ENCODE measurements at regions not wholly inside any gene's neighbourhood (a gene's known extent, or its start where the extent isn't known, plus 50 kb on each side); places are given as distances from the start of the nearest gene placed in this dataset.

DNA sequence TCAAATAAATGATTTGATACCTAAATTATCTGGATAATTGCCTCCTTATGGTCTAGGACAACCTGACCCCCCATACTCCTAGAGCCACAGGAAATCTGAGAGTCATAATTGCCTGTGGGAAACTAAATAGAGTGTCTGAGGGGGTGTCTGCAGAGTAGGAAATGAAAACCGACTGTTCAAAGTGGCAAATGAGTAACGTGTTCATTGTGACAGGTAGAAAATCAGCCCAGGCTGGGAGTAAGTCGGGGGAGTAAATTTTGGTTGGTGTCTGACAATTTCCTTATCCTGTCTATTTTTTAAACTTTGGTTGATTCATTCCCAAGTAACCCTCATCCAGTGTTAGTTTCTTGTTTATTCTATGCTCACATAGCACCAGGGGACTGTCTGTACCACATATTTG lies 51.6 kb upstream of the HOXC13 start:
- Histone ChIP-seq H4K20me1 (ENCODE audit: insufficient read depth) (no peaks in the 10 kb centered on the region), H3K27ac (no peak overlapping the region), H3K9ac (no peak overlapping the region), H3K79me2 (ENCODE audit: insufficient read depth, low read depth) (no peaks in the 10 kb centered on the region), H3K36me3 (ENCODE audit: insufficient read depth) (no peaks in the 10 kb centered on the region), H2AFZ (ENCODE audit: low read depth) (no peak overlapping the region), H3K27me3 (ENCODE audit: insufficient read depth, low read depth) (no peaks in the 10 kb centered on the region), H3K4me1 (ENCODE audit: low read depth, poor library complexity, severe bottlenecking) (no peaks in the 10 kb centered on the region), H3K4me2 (no peak overlapping the region), H3K4me3 (IDR thresholded peaks at IDR 0.05; ENCODE audit: insufficient read depth, low read depth, low read length) (no peak overlapping the region)
- TF ChIP-seq, protein P1, sequence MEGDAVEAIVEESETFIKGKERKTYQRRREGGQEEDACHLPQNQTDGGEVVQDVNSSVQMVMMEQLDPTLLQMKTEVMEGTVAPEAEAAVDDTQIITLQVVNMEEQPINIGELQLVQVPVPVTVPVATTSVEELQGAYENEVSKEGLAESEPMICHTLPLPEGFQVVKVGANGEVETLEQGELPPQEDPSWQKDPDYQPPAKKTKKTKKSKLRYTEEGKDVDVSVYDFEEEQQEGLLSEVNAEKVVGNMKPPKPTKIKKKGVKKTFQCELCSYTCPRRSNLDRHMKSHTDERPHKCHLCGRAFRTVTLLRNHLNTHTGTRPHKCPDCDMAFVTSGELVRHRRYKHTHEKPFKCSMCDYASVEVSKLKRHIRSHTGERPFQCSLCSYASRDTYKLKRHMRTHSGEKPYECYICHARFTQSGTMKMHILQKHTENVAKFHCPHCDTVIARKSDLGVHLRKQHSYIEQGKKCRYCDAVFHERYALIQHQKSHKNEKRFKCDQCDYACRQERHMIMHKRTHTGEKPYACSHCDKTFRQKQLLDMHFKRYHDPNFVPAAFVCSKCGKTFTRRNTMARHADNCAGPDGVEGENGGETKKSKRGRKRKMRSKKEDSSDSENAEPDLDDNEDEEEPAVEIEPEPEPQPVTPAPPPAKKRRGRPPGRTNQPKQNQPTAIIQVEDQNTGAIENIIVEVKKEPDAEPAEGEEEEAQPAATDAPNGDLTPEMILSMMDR (conservative IDR thresholded peaks at IDR 0.05; ENCODE audit: low read depth, low read length) = no peak

DNA sequence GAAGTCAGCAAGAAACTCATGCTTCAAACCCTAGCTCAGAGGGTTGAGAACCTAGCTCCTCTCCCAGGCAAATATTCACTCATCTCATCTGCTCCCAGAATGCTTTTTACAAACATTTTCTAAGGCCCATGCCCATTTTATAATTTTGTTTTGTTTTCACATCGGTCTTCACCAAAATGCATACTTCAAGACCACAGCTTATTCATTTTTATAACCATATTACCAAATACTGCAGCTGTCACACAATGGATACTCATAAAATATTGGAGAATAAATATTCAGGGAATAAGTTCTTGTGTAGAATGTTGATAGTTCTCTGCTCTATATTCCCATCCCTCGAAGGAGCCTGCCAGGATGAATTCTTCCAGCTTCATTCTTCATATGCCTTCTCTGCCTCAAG lies 50.8 kb upstream of the HOXC13 start:
- no peaks in the 10 kb centered on the region for H4K20me1 ChIP-seq (ENCODE audit: insufficient read depth)

More for the DNA sequence above, 50.8 kb upstream of the HOXC13 start:
- no peak overlapping the region for H3K27ac ChIP-seq
- H3K9ac ChIP-seq = no peak overlapping the region
- no peaks in the 10 kb centered on the region for H3K79me2 ChIP-seq (ENCODE audit: insufficient read depth, low read depth)
- H3K4me3 ChIP-seq (IDR thresholded peaks at IDR 0.05; ENCODE audit: insufficient read depth, low read depth, low read length) = no peak overlapping the region
- no peak overlapping the region for H2AFZ ChIP-seq (ENCODE audit: low read depth)
- no peaks in the 10 kb centered on the region for H3K27me3 ChIP-seq (ENCODE audit: insufficient read depth, low read depth)
- H3K4me2 ChIP-seq = no peak overlapping the region
- peaks cover 6% of the 10 kb centered on the region for H3K4me1 ChIP-seq (ENCODE audit: low read depth, poor library complexity, severe bottlenecking)
- no peaks in the 10 kb centered on the region for H3K36me3 ChIP-seq (ENCODE audit: insufficient read depth)
- TF ChIP-seq, protein P1 (conservative IDR thresholded peaks at IDR 0.05; ENCODE audit: low read depth, low read length) = no peak
